ENCODE measurements at regions not wholly inside any gene's neighbourhood (a gene's known extent, or its start where the extent isn't known, plus 50 kb on each side); places are given as distances from the start of the nearest gene placed in this dataset.
"Not testable (repeated sequence)": the region's sequence is repeated elsewhere in the genome, so short reads cannot be mapped to it uniquely, and the experiment has no call there.

DNA sequence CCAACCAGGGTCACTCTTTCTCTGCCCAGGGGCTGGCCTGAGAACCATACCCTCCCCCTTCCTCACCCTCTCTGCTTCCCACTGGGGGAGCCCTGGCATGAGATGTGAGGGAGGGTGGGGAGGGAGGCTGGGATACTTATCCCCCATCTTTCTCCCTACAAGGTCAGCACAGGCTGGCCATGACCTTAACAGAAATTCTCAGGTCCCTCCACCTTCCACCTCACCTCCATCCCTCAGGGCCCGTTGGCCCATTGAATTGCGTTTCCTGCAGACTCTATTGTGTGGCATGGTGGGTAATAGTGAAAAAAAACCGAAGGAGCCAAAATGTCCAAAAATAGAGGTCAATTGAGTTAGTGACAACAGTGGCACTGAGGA, 159.5 kb downstream of the OR4M2 start:
- intact Hi-C loops (cut with DNase I): no loop called here
- no peak for DNase-seq (ENCODE audit: low spot score in 2 of 2)
- Histone ChIP-seq H3K27ac (no peak overlapping the region), H3K36me3 (no peaks in the 10 kb centered on the region), H3K4me3 (no peak overlapping the region), H3K4me1 (no peaks in the 10 kb centered on the region), H3K9me3 (no peaks in the 10 kb centered on the region), H3K27me3 (no peaks in the 10 kb centered on the region)
- no peak for TF ChIP-seq CTCF (IDR thresholded peaks at IDR 0.05)

- Histone ChIP-seq H3K4me3 (no peak overlapping the region), H3K27me3 (no peaks in the 10 kb centered on the region), H3K27ac (no peak overlapping the region), H3K9me3 (no peaks in the 10 kb centered on the region), H3K4me1 (no peaks in the 10 kb centered on the region), H3K36me3 (no peaks in the 10 kb centered on the region)
- TF ChIP-seq CTCF (IDR thresholded peaks at IDR 0.05): no peak
- intact Hi-C loops (cut with DNase I): no loop called here
- DNase-seq (ENCODE audit: low spot score in 2 of 2): no peak
Observed at GRCh38 chr15:22240403-22240802, 160.1 kb downstream of the OR4M2 start.

DNA sequence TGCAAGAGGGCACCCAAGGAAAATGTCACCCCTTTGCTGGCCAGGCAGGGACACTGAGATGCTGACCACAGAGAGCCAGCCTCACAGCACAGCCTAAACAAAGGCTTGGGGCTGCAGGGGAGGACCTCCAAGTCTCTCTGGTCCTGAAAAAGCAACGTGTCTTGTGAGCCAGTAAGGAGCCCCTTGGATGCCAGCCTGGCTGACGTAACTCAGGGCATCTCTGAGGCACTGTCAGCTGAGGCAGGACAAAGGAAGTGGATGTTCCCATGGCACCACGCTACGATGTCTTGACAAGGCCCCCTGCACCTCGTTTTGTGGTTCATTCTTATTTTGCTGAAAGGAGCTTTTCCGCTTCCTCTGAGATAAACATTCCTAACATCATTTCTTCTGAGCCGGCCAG, 160.7 kb downstream of the OR4M2 start:
- Histone ChIP-seq H3K4me3 (no peak overlapping the region), H3K27me3 (no peaks in the 10 kb centered on the region), H3K36me3 (no peaks in the 10 kb centered on the region), H3K9me3 (no peaks in the 10 kb centered on the region), H3K4me1 (no peaks in the 10 kb centered on the region), H3K27ac (no peak overlapping the region)
- intact Hi-C loops (cut with DNase I): no loop called here
- no peak for DNase-seq (ENCODE audit: low spot score in 2 of 2)
- no peak for TF ChIP-seq CTCF (IDR thresholded peaks at IDR 0.05)

DNA sequence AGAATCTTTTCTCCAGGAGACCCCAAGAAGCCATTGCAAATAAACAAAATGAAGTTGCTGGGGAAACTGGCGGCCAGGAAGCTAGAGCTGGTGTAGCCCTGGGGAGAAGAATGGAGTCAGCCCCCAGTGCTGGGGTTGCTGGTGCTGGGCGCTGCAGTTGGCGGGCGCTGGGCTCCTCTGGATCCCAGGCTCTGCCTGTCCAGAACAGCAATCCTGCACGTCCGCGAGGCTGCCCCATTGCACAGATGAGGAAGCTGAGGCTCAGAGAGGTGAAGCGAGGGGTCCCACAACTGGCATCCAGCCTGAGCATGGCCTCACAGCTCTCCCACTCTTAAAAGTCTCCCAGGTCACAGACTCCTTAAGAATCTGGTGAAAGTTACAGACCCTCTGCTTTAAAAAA, 161.1 kb downstream of the OR4M2 start:
- Histone ChIP-seq H3K4me3 (no peak overlapping the region), H3K27me3 (no peaks in the 10 kb centered on the region), H3K36me3 (no peaks in the 10 kb centered on the region), H3K9me3 (no peaks in the 10 kb centered on the region), H3K27ac (no peak overlapping the region), H3K4me1 (no peaks in the 10 kb centered on the region)
- TF ChIP-seq CTCF (IDR thresholded peaks at IDR 0.05): no peak
- intact Hi-C loops (cut with DNase I): no loop called here
- no peak for DNase-seq (ENCODE audit: low spot score in 2 of 2)

- intact Hi-C loops (cut with DNase I); H3K4me1 ChIP-seq; H3K9me3 ChIP-seq; H3K27me3 ChIP-seq; DNase-seq (ENCODE audit: low spot score in 2 of 2); H3K27ac ChIP-seq; H3K36me3 ChIP-seq; H3K4me3 ChIP-seq: not testable (repeated sequence)
Observed at GRCh38 chr15:22242311-22242710, 162.0 kb downstream of the OR4M2 start.

DNA sequence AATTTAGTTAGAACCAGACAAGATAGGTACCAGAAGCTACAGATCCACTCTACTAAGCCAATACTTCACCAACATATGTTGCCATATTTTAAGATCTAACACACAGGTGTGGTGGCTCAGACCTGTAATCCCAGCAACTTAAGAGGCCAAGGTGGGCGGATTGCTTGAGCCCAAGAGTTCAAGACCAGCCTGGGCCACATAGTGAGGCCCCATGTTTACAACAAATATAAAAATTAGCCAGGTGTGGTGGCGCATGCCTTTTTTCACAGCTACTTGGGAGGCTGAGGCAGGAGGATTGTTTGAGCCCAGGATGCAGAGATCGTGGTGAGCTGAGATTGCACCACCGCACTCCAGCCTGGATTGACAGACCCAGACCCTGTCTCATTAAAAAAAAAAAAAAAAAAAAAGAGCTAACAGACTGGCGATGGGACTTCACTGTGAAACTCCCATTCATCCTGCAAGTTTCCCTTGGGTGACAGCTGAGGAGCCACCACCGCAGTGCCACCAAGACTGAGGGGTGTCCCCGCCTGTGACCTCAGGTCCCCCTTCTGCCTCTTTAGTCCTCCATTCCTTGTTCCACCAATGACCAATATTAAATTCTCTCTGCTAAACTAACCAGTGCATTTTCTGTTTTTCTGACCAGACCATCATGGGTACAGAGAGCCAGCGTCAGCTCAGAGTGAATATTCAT, 163.3 kb downstream of the OR4M2 start:
- Histone ChIP-seq H3K9me3 (no peaks in the 10 kb centered on the region), H3K4me3 (no peak overlapping the region), H3K27me3 (no peaks in the 10 kb centered on the region), H3K36me3 (no peaks in the 10 kb centered on the region), H3K4me1 (no peaks in the 10 kb centered on the region), H3K27ac (no peak overlapping the region)
- no peak for DNase-seq (ENCODE audit: low spot score in 2 of 2)
- TF ChIP-seq CTCF (IDR thresholded peaks at IDR 0.05): no peak
- intact Hi-C loops (cut with DNase I): no loop called here

DNA sequence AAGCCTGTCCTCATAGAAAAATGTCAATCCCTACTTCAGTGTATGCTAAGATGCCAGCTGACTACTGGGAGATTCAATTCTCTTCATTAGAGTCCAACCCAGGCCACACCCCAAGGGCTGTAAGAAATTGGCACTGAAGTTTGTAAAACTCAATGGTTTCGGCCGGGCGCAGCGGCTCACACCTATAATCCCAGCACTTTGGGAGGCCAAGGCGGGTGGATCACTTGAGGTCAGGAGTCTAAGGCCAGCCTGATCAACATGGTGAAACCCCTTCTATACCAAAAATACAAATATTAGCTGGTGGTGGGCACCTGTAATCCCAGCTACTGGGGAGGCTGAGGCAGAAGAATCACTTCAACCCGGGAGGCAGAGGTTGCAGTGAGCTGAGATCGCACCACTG, 169.2 kb downstream of the OR4M2 start:
- H3K36me3 ChIP-seq; H3K27me3 ChIP-seq; H3K4me3 ChIP-seq; DNase-seq (ENCODE audit: low spot score in 2 of 2); H3K4me1 ChIP-seq; H3K9me3 ChIP-seq; intact Hi-C loops (cut with DNase I); H3K27ac ChIP-seq: not testable (repeated sequence)

- DNase-seq (ENCODE audit: low spot score in 2 of 2); intact Hi-C loops (cut with DNase I): not testable (repeated sequence)
Observed at GRCh38 chr15:22250501-22251290, 170.4 kb downstream of the OR4M2 start.

More at GRCh38 chr15:22250501-22251290, 170.4 kb downstream of the OR4M2 start:
- H3K36me3 ChIP-seq, H3K27me3 ChIP-seq, H3K9me3 ChIP-seq, H3K27ac ChIP-seq, H3K4me3 ChIP-seq, H3K4me1 ChIP-seq: not testable (repeated sequence)
